Lower lobe of right lung (tissue), 2 donors: ENCODE measurements at regions not wholly inside any gene's neighbourhood (a gene's known extent, or its start where the extent isn't known, plus 50 kb on each side); places are given as distances from the start of the nearest gene placed in this dataset.

Experiments used
- ATAC-seq, 2 donors: fragments of 200-7000 bp; cut with Tn5 transposase; one replicate each; pipeline ENCODE4 v1.9.1; 2020 to 2022; ENCODE audit warnings: mild to moderate bottlenecking in 2 of 2, moderate library complexity in 2 of 2
- DNase-seq: peaks from one replicate; pipeline ENCODE4 v3.0.0-alpha.2; 2020
- H3K27ac ChIP-seq: fragments of 200-600 bp; one replicate; pipeline ENCODE4 v1.8.0; 2022
- H3K27me3 ChIP-seq: fragments of 200-600 bp; one replicate; pipeline ENCODE4 v1.8.0; 2022; ENCODE audit warnings: low read depth
- H3K36me3 ChIP-seq: fragments of 200-600 bp; one replicate; pipeline ENCODE4 v1.8.0; 2022; ENCODE audit warnings: mild to moderate bottlenecking
- H3K4me1 ChIP-seq: fragments of 200-600 bp; one replicate; pipeline ENCODE4 v1.8.0; 2022
- H3K4me3 ChIP-seq: fragments of 200-600 bp; one replicate; pipeline ENCODE4 v1.8.0; 2022; ENCODE audit warnings: mild to moderate bottlenecking
- H3K9me3 ChIP-seq: fragments of 200-600 bp; one replicate; pipeline ENCODE4 v1.8.0; 2022
- intact Hi-C: fragments of 100-400 bp; cut with DNase I; formaldehyde crosslinking; loops from one replicate; pipeline ENCODE4 v1.11.0; 2022
- TF ChIP-seq, protein P1 (sequence below): fragments of 200-600 bp; IDR thresholded peaks from one replicate; pipeline ENCODE4 v1.8.0; 2022; ENCODE audit warnings: antibody characterized with exemption, mild to moderate bottlenecking
- donor health status: DM: no; HTN: yes; CAD: no; lungs with severe emphysema.

DNA sequence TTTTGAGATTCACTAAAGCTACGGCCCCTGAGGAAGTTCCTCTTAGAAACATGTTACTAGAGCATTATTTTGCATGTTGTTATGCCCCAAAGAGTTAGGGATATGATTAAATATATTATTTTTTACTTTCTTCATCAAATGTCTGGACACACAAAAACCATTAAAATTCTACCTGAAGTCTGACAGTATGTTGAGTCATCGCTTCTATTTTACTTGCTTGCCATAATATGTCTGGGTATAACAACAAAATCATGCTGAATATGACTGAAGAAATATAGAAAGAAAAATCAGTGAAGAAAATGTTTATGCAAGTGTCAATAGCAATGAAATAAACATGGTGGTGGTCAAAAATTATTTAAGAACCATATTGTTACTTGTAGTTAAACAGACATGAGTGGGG lies 1818.5 kb upstream of the ADGRL3 start:
- TF ChIP-seq, protein P1, sequence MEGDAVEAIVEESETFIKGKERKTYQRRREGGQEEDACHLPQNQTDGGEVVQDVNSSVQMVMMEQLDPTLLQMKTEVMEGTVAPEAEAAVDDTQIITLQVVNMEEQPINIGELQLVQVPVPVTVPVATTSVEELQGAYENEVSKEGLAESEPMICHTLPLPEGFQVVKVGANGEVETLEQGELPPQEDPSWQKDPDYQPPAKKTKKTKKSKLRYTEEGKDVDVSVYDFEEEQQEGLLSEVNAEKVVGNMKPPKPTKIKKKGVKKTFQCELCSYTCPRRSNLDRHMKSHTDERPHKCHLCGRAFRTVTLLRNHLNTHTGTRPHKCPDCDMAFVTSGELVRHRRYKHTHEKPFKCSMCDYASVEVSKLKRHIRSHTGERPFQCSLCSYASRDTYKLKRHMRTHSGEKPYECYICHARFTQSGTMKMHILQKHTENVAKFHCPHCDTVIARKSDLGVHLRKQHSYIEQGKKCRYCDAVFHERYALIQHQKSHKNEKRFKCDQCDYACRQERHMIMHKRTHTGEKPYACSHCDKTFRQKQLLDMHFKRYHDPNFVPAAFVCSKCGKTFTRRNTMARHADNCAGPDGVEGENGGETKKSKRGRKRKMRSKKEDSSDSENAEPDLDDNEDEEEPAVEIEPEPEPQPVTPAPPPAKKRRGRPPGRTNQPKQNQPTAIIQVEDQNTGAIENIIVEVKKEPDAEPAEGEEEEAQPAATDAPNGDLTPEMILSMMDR, result no peak
- intact Hi-C loops, result no loop called here
- H3K9me3 ChIP-seq, result no peaks in the 10 kb centered on the region

DNA sequence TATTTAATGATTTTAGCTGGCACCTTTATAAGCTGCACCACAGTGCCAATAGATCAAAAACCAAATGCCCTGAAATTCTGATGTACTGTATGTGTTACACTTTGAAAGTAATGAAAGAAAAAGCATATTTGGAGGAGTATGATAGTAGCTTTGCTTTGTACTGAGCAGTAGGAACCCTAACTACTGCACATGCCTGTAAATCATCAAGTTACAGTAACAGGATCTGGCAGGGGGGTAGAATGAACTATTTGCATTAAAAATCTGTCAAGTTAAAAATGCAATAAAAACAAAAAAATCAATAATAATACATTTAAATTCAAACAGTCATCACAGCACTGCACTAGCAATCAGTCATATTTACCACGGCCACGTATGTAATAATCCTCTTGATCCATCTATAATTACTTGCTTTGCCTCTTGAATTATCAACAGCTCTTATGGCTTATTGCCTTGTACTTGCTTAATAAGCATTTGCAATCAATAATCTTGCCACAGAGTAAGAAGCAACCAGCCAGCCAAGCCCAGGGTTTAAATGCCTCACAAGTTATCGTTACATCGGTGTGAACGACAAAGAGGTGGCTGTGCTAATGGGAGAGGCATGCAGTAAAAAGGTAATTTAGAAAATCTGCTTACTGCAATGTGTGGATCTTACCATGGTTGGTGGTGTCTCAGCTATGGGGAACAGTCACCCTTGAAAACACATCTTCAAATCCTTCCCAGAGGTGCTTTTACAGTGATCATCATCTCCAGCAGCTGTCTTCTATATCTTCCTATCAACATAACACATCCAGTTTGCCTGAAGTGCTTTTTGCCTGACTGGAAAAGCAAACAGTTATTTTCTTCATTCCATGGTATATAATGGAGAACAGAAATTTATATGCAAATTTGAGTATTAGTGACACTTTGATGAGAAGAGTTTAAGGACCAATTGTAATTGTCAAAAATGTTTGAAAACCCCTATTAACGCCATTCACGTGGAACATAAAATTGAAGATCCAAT lies 1812.1 kb upstream of the ADGRL3 start:
- intact Hi-C loops, result no loop called here
- ATAC-seq, result no peak

More for the DNA sequence above, 1818.5 kb upstream of the ADGRL3 start:
- H3K27me3 ChIP-seq, result no peaks in the 10 kb centered on the region
- ATAC-seq (no peak), DNase-seq (no peak)
- no peaks in the 10 kb centered on the region for H3K4me1 ChIP-seq
- no peaks in the 10 kb centered on the region for H3K36me3 ChIP-seq
- H3K4me3 ChIP-seq, result no peak overlapping the region
- H3K27ac ChIP-seq, result no peak overlapping the region

DNA sequence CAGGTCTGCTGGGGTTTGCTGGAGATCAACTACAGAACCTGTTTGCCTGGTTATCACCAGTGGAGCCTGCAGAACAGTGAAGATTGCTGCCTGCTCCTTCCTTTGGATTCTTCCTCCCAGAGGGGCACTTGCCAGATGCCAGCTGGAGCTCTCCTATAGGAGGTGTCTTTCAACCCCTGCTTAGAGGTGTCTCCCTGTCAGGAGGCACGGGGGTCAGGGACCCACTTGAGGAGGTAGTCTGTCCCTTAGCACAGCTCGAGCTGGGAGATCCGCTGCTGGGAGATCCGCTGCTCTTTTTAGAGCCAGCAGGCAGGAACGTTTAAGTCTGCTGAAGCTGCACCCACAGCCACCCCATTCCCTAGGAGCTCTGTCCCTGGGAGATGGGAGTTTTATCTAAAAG lies 1806.3 kb upstream of the ADGRL3 start:
- no peaks in the 10 kb centered on the region for H3K27me3 ChIP-seq
- intact Hi-C loops, result no loop called here
- no peaks in the 10 kb centered on the region for H3K9me3 ChIP-seq
- H3K4me3 ChIP-seq, result no peak overlapping the region
- DNase-seq (no peak), ATAC-seq (no peak)
- TF ChIP-seq, protein P1, result no peak
- no peak overlapping the region for H3K27ac ChIP-seq
- H3K4me1 ChIP-seq, result no peaks in the 10 kb centered on the region
- H3K36me3 ChIP-seq, result no peaks in the 10 kb centered on the region

More for the DNA sequence above, 1812.1 kb upstream of the ADGRL3 start:
- DNase-seq, result no peak
- Histone ChIP-seq H3K9me3 (no peaks in the 10 kb centered on the region), H3K36me3 (no peaks in the 10 kb centered on the region), H3K4me3 (no peak overlapping the region), H3K27ac (no peak overlapping the region), H3K27me3 (no peaks in the 10 kb centered on the region), H3K4me1 (no peaks in the 10 kb centered on the region)
- TF ChIP-seq, protein P1, result no peak

DNA sequence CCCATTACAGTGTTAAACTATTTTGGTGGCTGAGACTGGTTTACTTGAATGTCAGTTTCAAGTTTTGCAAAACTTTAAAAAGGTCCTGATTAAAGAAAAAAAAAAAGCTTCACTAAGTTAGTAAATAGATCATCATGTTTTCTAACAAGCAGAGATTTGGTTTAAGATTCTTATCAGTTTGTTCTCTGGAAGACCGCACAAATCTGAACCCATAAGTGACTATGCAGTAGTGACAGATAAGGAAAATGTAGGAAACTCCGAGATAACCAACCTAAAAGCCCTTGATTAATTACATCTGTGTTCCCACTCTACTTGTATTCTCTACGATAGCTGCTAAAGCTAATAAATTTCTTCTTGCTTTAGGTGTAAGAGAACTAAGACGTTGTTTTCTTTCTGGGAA lies 1799.8 kb upstream of the ADGRL3 start:
- no peaks in the 10 kb centered on the region for H3K9me3 ChIP-seq
- no peak for ATAC-seq
- H3K36me3 ChIP-seq, result no peaks in the 10 kb centered on the region
- TF ChIP-seq, protein P1, result no peak
- H3K27me3 ChIP-seq, result no peaks in the 10 kb centered on the region
- intact Hi-C loops, result no loop called here
- no peak overlapping the region for H3K4me3 ChIP-seq
- no peaks in the 10 kb centered on the region for H3K4me1 ChIP-seq
- no peak overlapping the region for H3K27ac ChIP-seq
- no peak for DNase-seq

DNA sequence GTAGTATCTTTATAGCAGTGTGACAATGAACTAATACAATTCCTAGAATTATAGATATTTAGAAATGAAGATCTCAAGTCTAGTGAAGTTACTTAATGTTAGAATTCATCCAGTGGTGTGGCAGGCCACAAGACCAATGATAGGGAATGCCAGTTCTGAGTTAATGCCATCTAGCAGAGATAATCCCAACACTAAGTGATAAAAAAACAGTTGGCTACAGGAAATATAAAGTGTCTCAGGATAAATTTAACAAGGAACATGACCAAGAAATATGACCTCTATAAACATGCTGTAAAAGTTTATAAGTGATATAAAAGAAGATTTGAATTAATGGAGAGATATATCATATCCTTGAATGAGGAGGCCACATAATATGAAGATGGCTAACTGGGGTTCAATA lies 1790.5 kb upstream of the ADGRL3 start:
- Histone ChIP-seq H3K27ac (no peak overlapping the region), H3K9me3 (no peaks in the 10 kb centered on the region), H3K4me3 (no peak overlapping the region), H3K4me1 (no peaks in the 10 kb centered on the region), H3K36me3 (no peaks in the 10 kb centered on the region), H3K27me3 (no peaks in the 10 kb centered on the region)
- intact Hi-C loops, result no loop called here
- ATAC-seq (no peak), DNase-seq (no peak)
- TF ChIP-seq, protein P1, result no peak
